HG02970 (cell line): ENCODE measurements at regions not wholly inside any gene's neighbourhood (a gene's known extent, or its start where the extent isn't known, plus 50 kb on each side); places are given as distances from the start of the nearest gene placed in this dataset.
A peak's percentile ranks its signal among the peaks of the same experiment; 100 is the strongest.

Source experiments
- ATAC-seq: cut with Tn5 transposase; IDR thresholded peaks from one replicate; pipeline ENCODE4 v1.9.1; 2021; ENCODE audit warnings: mild to moderate bottlenecking, moderate library complexity, moderate number of reproducible peaks; ENCODE audit not compliant: unreplicated experiment, low FRiP score

DNA sequence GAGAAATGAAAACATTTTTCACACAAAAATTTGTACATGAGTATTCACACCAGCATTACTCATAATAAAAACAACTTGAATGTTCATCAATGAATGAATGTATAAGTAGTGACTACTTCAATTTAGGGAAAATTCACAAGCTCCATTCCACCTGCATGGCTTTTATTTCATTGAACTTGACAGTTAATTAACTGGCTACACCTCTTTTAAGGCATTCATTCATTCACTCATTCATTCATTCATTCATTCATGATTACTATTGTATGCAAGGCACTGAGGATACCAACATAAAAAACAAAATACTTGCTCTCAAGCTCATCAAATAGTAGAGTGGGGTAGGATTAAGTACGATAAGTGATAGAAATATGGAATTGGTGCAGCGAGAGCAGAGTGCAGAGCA is 198.3 kb upstream of the DLGAP1 start:
- no peak for ATAC-seq

DNA sequence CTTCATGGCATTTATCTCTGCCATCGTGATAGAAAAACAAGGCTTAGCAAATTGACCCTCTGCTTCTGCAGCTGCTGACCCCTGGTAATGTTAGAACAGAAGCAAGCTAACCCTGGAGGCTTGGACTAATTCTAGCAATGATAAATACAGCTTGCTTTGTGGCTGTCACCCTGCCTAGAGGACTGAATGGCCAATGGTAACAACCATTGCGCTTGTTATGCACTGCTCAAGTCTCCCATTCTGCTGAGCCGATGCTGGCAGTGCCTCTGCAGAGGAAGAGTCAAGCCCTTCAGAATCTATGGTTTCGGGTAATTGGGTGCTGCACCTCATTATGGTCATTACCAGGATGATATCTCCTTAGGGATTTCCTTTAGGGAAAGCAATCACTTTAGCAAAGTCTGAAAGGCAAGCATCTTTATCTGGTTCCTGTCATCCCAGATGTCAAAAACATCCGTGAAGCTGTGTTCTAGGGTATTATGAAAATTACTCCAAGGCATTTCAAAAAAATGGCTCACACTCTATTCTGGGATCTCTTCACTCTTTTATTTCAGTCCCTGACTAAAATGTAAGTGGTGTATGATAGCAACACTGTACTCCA is 186.8 kb upstream of the DLGAP1 start:
- ATAC-seq = no peak

DNA sequence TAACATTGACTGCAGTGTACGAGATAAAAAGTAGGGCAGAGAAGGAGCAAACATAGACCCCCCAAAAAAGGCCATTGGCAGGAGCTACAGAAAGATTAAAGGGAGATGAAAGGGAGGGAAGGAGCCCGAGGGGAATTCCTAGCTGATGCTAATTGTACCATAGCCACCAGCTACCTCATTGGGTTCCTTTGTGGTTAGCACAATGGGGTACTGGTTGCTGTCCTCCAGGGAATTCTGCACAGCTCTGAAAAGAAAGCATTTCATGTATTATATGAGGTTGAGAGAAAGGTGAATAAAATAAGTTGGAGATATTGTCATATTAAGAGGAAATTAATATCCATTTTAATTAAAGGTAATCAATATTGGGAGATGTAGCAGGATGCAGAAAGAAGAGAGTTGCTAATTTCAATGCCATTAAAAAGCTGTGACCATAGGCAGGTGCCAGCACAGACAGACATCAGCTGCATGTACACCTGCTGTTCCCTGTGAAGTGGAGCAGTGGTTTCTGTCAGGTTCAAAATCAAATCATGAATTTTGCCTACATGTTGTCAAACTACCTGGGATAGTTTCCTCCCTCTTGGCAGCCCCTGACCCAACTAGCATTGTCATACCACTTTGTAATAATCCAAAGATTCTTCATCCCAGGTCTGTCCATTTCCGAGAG is 185.4 kb upstream of the DLGAP1 start:
- ATAC-seq = no peak

DNA sequence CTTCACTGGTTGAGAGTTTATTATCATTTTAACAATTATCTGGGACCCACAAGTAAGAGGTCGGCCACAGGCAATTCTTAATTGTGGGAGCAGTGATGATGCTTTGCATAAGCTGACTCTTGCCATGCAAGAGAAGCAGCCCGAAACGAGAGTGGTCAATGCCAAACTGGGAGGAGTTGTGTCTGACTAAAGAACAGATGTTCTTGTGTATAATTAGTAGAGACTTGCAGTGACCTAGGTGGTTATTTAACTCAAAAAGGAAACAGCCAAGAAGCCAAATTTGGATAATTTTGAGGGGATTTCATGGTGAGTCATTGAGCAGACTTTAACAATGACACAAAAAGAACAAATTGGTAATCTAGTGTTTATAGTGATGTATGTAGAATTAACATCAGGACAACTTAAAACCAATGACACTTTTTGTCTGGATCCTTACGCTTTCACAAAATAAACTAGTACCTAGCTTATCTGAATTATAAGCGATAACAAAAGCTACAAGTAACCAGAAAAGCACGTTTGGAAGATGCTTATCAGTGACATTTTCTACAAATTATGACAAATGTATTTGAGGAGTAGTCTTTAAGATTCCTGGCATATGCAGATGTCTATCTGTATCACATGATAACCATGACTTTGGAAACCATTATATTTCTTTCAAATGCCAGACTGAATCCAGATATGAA is 184.7 kb upstream of the DLGAP1 start:
- peak; percentile 86 for ATAC-seq

DNA sequence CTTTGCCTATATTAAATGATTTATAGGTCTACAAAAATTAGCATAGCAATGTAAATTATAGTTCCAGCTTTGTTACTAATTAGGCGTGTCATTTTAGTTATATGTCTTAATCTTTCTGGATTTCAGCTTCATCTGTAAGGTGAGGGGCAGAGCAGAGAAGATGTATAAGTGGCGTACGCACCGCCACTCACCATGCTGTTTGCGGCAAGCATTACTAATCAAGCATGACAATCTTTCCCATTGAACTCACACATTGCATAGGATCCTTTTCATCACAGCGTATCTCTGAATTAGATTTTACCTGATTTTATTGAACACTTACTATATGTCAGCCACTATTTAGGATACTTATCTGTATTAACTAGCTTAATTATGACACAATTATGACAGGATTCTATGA is 183.6 kb upstream of the DLGAP1 start:
- ATAC-seq = no peak

DNA sequence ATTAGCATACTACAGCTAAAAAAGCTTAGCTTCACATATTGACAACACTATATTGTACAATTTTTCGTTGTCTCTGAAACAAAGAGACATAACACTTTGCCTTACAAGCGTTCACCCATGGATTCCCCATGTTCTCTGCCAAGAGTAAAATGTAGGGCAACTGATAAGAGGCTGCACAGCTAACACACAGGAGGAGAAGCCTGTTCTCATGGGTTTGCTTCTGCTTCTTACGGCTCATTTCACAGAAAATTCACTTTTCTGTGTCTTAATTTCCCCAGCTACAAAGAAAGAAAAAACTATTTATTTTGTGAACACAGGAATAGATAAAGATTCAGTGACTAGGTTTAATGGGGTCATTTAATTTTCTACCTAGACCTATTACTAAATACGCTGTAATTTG is 182.8 kb upstream of the DLGAP1 start:
- ATAC-seq = no peak

DNA sequence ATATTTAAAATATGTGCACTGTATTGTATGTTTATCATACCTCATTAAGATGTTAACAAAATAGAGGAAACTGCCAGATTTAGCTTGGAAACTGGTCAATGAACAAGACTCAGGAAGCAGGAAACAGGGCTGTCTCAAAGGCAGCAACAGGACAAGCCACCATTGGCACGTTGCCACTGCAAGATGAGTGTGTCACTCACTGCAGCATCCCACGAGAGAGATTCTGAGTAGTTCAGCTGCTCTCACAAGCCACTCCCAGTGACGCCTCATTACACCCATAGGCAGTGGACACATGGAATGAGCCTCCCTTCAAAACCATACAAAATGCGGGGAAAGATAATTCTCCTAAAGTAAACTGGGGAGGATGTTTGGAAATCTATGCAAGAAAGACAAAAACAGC is 181.9 kb upstream of the DLGAP1 start:
- no peak for ATAC-seq

DNA sequence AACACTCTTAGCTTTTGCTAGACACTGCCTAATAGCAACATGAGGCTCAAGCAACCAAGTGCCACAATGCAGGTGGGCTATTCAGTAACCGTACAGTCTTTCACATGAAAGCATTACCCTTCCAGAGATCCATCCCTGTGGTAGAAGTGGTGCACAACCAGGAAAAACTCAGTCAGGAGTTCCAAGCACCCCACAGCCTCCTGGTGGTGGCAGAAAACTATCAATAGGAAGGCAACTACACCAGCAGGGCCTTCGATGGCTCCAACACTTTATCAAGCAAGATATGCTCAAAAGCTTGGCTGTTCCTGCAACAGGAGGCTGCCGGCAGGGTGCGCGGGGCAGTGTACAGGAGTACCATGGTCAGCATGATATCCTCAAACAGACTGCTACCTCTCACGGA is 176.1 kb upstream of the DLGAP1 start:
- ATAC-seq = no peak

DNA sequence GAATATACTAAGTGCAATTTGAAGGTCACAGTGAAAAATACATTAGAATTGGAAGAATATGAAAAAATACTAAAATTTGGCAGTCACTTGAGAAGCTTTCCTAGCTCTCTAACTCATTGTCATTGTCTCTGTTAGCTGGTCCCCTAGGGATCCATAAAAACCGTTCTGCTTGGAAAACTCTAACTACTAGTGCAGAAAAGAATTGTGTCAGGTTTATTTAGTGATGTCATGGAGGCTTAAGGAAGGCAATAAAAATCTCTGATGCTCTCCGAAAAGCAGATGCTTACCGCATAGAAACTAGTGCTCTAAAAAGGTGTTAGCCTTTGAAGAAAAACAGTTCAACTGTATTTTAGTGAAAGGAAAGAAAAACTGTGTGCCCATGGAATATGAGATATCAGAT is 150.1 kb upstream of the DLGAP1 start:
- no peak for ATAC-seq

DNA sequence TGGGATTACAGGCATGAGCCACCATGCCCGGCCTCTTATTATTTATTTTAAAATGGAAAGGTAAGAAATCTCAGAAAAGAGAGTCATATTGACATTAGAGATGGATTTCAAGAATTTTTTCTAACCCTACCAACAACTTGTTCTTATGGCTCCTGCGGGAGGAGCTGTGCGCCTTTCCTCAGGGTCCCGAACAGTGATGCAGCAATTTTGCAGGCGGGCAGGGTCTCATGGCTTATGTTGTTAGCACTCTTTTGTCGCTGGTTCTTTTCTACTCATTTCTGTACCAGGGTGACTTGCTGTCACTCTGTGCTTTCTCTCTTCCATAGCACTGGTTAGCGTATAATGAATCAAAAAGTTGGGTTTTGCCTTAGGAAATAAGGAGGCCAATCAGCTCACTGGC is 148.8 kb upstream of the DLGAP1 start:
- ATAC-seq = no peak

DNA sequence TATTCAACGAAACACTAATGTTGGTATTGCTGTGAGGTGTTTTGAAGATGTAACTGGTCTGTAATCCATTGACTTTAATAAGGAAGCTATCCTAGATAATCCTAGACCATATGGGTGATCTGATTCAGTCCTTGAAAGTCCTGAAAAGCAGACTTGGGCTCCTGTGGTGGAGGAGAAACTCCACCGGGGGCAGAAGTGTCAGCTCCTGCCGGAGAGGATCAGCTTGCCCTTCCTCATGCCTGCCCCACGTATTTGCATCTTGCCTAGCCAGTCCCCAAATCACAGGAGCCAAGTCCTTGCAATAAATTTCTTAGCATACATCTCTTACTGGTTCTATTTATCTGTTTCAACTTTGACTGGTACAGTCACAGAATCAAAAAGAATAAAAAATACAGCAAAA is 144.2 kb upstream of the DLGAP1 start:
- no peak for ATAC-seq

DNA sequence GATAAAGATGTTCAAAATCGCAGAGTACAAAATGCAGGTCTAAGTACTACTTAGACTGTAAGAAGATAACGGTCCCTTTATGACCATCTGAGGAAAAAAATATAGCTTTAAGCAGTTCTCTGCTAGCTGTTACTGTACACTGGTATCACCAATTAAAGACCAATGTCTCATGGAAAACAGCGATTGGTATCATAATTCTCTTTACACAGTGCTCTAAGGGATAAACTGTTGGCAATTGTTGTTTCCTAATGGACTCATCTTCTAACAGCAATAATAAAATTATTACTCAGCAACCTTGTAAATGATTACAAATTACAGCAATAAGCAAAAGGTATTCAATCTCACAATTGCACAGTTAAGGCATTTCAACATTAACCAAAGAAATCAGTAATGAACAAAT is 142.2 kb upstream of the DLGAP1 start:
- ATAC-seq = no peak

DNA sequence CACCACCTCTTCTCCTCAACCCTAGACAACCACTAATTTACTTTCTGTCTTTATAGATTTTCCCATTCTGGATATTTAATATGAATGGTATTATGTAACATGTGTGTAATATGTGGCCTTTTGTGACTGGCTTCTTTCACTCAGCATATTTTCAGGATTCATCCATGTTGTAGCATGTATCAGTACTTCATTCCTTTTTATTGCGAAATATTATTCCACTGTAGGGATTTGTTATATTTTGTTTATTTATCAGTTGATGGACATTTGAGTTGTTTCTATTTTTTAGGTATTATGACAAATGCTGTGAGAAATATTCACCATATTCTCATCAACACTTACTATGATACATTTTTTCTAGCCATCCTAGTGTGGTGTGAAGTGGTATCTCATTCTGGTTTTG is 138.8 kb upstream of the DLGAP1 start:
- no peak for ATAC-seq

DNA sequence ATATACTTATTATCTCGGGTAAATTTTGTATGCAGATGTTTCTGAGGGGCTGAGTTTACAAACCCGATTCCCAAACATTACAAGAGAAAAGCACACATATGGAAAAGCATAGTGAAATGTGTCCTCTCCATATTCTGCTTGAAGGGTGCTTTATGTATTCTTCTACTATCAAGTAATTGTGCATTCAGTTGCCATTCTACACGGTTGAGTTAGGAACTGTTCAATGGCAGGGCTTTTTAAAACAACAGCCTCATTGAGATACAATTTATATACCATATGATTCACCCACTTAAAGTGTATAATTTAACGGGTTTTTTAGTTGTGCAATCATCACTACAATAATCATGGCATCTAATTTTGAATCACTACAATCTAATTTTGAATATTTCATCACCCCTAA is 138.4 kb upstream of the DLGAP1 start:
- ATAC-seq = no peak

DNA sequence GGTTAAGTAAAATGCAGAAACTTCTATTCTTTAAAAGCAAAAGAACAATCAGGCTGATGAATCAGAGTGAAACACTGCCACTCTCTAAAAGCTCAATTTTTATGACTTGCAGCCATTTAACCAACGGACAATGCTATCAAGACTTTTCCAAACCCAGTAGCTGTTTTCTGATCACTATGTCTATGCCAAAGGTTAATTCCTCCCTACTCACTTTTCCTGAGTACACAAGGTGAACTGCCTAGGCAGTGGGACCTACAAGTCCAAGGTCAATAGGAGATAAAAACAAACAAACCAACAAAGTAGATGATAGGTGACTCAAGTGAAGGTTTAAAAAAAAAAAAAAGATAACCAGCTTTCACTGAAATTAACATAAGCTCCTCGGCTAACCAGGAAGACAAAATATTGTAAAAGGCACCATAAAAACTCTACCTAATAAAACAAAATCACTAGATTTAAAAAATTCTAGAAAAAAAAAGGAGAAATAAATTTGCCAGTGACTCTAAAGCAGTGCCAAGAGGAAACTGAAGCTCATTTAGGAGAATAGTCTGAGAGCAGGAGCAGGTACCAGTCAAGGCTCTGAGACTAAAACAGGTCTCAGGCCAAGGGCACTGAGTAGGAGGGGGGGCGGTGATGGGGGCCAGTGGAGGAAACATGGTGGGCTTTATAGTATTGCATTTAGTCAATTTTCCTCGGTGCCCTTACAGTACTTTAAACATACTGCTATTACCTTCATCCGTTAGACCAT is 134.1 kb upstream of the DLGAP1 start:
- no peak for ATAC-seq

DNA sequence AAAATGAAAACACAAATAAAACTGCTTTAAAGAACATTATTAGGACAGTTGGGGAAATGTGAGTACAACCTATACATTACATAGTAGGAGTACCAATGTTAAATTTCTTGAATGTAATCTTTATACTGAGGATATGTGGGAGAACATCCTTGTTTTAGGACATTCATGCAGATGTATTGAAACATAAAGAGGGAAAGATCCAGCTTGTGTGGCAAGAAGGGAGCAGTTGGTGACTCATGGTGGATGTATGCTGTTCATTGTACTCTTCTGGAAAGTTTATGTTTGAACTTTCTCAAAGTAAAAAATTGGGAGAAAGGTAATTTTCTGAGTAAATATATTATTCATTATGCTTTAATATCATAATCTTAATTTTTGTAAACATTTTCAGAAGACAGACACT is 132.1 kb upstream of the DLGAP1 start:
- no peak for ATAC-seq

DNA sequence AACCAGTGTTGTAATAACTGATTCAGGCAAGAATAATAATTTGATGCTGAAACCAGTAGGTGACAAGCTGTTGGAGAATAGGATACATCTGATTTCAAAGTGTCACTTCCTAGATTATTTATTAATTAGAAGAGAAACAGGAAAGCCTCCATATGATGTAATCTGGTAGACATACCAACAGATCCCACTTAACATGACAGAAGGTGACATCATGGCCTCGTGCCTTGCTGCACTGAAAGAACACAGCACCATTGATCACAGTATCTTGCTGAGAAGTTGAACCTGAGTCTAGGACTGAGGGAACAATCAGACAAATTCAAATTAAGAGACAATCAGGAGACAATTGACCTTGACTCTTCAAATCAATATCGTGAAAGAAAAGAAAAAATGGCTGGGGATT is 131.6 kb upstream of the DLGAP1 start:
- ATAC-seq = no peak

DNA sequence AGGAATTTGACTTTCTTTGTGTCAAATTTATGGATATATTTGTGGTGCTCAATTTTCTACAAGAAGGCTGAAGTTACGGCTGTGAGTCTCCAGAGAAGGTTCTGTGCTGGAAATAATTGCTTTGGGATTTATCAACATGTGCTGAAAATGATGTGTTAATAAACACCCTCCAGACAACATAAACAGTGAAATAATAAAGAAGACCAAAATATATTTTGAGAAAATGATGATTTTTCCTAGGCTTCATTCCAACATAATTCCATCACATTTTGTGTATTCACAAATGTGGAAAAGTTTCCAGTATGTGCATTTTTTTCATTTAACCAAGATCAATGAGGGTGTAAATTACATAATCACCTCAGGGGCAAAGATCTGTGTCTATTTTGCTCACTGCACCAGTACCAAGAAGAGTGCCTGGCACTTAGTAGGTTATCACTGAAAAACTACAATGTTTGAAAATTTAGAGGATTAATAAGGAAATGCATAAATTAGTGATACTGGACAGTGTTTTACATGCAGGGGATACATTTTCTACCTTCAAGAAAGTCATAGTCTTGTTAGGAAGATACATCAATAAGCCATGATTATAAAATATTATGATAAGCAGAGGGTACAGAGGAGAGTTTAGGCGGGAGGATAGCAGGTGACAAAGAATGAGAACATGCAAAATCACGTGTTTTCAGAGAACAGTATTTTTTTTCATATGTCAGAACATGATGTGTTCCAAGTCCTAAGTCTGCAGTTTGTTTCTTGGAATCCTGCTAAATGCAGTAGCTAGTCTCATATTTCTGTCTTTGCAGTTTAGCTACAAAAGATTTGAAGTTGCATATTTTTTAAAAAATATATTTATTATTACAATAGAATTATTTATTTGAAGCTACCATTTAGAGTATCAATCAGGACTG is 127.6 kb upstream of the DLGAP1 start:
- no peak for ATAC-seq

DNA sequence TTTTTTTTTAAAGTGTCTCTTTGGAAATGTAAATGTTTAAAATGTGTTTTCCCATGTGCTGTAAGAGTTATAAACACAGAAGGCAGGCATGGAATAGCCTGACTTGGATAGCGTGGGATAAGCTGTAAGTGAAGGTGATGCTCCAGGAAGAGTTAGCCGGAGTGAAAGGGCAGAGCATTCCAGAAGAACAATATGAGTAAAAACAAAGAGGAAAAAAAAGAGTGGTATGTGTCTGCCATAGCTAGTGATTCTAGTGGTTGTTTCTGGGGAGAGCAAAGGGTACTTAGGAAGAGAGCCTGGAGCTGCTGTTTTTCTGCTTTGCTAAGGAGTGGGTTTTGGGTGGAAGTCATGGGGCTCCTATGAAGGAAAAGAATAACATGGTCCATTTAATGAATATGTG is 126.9 kb upstream of the DLGAP1 start:
- ATAC-seq = no peak

DNA sequence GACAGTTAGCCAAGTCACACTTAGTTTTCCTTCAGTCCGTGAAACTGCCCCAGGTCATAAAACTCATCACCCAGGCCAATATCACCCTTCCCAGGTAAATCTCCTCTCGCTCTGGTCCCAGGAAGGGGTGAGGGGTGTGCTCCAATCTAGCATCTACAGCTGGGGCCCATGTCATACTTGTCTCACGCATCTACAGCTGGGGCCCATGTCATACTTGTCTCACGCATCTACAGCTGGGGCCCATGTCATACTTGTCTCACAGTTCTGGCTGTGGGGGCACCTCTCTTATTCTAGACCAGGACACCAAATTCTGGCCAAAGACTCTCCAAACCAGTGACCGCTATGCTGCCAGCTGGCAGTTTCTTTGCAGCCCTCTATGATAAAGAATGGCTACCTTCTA is 123.3 kb upstream of the DLGAP1 start:
- ATAC-seq = no peak
